HEK293 (cell line): ENCODE measurements at regions not wholly inside any gene's neighbourhood (a gene's known extent, or its start where the extent isn't known, plus 50 kb on each side); places are given as distances from the start of the nearest gene placed in this dataset.

Experiments used
- CTCF ChIA-PET: fragments of 350-600 bp; formaldehyde crosslinking; extraction: SDS; loops from one replicate; lab custom pipeline; 2021; ENCODE audit warnings: antibody characterized with exemption; lab: Yijun Ruan, JAX
- POLR2A ChIA-PET: fragments of 300-600 bp; formaldehyde crosslinking; extraction: SDS; loops from one replicate; lab custom pipeline; 2020; ENCODE audit warnings: antibody characterized with exemption, inconsistent platforms; lab: Yijun Ruan, JAX
- H3K27ac ChIP-seq: fragments of 200-500 bp; sonication (Bioruptor generic); 2 replicates; pipeline ENCODE4 v1.5.1; 2014; ENCODE audit warnings: low read depth, low read length, control low read depth, inconsistent platforms; ENCODE audit errors: extremely low read depth
- H3K36me3 ChIP-seq, 2 experiments: fragments of 200-500 bp in 1 of 2; sonication (Bioruptor generic) in 1 of 2; 1 replicate in 1 of 2; 2 replicates in 1 of 2; pipeline ENCODE4 v1.5.1; 2014 to 2017; ENCODE audit warnings: inconsistent platforms in 2 of 2, low read length in 2 of 2; ENCODE audit not compliant: control insufficient read depth in 2 of 2, insufficient read depth in 1 of 2
- H3K4me1 ChIP-seq: fragments of 200-500 bp; sonication (Bioruptor generic); 2 replicates; pipeline ENCODE4 v1.5.1; 2014; ENCODE audit warnings: mild to moderate bottlenecking, low read length, inconsistent platforms; ENCODE audit not compliant: control insufficient read depth, insufficient read depth
- H3K4me3 ChIP-seq: 2 replicates; pipeline ENCODE4 v1.5.1; 2011; ENCODE audit warnings: low read depth, mild to moderate bottlenecking, control low read depth, low read length, moderate library complexity
- H3K9me3 ChIP-seq: fragments of 200-500 bp; sonication (Bioruptor generic); 2 replicates; pipeline ENCODE4 v1.5.1; 2014; ENCODE audit warnings: low read depth, low read length, inconsistent platforms; ENCODE audit not compliant: control insufficient read depth, insufficient read depth
- BCL11A ChIP-seq: fragments of 450-650 bp; formaldehyde crosslinking; IDR thresholded peaks from 2 replicates; pipeline ENCODE4 v1.5.1; 2016; ENCODE audit warnings: low read depth, missing biosample characterization, missing genetic modification characterization
- BCL11B ChIP-seq: fragments of 450-650 bp; formaldehyde crosslinking; IDR thresholded peaks from 2 replicates; pipeline ENCODE4 v1.5.1; 2016; ENCODE audit warnings: low read depth, missing biosample characterization, missing genetic modification characterization
- EGR2 ChIP-seq: fragments of 450-650 bp; formaldehyde crosslinking; IDR thresholded peaks from 2 replicates; pipeline ENCODE4 v1.5.1; 2016; ENCODE audit warnings: low read depth, missing biosample characterization, missing genetic modification characterization
- GFI1B ChIP-seq: fragments of 450-650 bp; formaldehyde crosslinking; IDR thresholded peaks from 2 replicates; pipeline ENCODE4 v1.5.1; 2016; ENCODE audit warnings: missing biosample characterization, missing genetic modification characterization
- GLI2 ChIP-seq: fragments of 450-650 bp; formaldehyde crosslinking; IDR thresholded peaks from 2 replicates; pipeline ENCODE4; 2017; ENCODE audit warnings: missing biosample characterization, missing genetic modification characterization, low read depth, borderline replicate concordance
- REPIN1 ChIP-seq: fragments of 450-650 bp; formaldehyde crosslinking; IDR thresholded peaks from 2 replicates; pipeline ENCODE4 v1.5.1; 2017; ENCODE audit warnings: missing biosample characterization, missing genetic modification characterization, low read depth
- SP3 ChIP-seq: fragments of 450-650 bp; formaldehyde crosslinking; IDR thresholded peaks from 2 replicates; pipeline ENCODE4 v1.5.1; 2016; ENCODE audit warnings: missing biosample characterization, missing genetic modification characterization
- TRIM28 ChIP-seq: IDR thresholded peaks from 2 replicates; pipeline ENCODE4 v1.6.1; 2011; ENCODE audit warnings: low read length, control low read depth, borderline replicate concordance
- ZBTB17 ChIP-seq: fragments of 450-650 bp; formaldehyde crosslinking; IDR thresholded peaks from 2 replicates; pipeline ENCODE4 v1.5.1; 2016; ENCODE audit warnings: missing biosample characterization, missing genetic modification characterization
- ZNF133 ChIP-seq: fragments of 450-650 bp; formaldehyde crosslinking; IDR thresholded peaks from 2 replicates; pipeline ENCODE4 v1.5.1; 2016; ENCODE audit warnings: missing biosample characterization, missing genetic modification characterization
- ZNF157 ChIP-seq: fragments of 450-650 bp; formaldehyde crosslinking; IDR thresholded peaks from 2 replicates; pipeline ENCODE4 v1.5.1; 2016; ENCODE audit warnings: missing biosample characterization, missing genetic modification characterization
- ZNF202 ChIP-seq: fragments of 450-650 bp; formaldehyde crosslinking; IDR thresholded peaks from 2 replicates; pipeline ENCODE4 v1.5.1; 2016; ENCODE audit warnings: missing biosample characterization, missing genetic modification characterization, borderline replicate concordance
- ZNF24 ChIP-seq: fragments of 450-650 bp; formaldehyde crosslinking; IDR thresholded peaks from 2 replicates; pipeline ENCODE4 v1.5.1; 2016; ENCODE audit warnings: missing biosample characterization, missing genetic modification characterization
- ZNF341 ChIP-seq: fragments of 450-650 bp; formaldehyde crosslinking; IDR thresholded peaks from 2 replicates; pipeline ENCODE4; 2016; ENCODE audit warnings: low read depth, missing biosample characterization, missing genetic modification characterization
- ZNF37A ChIP-seq: fragments of 450-650 bp; IDR thresholded peaks from 2 replicates; pipeline ENCODE4 v1.5.1; 2018; ENCODE audit warnings: missing biosample characterization, missing genetic modification characterization
- ZNF510 ChIP-seq: fragments of 450-650 bp; formaldehyde crosslinking; IDR thresholded peaks from 2 replicates; pipeline ENCODE4 v1.5.1; 2018; ENCODE audit warnings: mild to moderate bottlenecking, missing genetic modification characterization, missing biosample characterization; ENCODE audit not compliant: insufficient replicate concordance
- ZNF544 ChIP-seq: fragments of 450-650 bp; formaldehyde crosslinking; IDR thresholded peaks from 2 replicates; pipeline ENCODE4 v1.5.0; 2017; ENCODE audit warnings: missing biosample characterization, missing genetic modification characterization
- ZNF558 ChIP-seq: fragments of 450-650 bp; formaldehyde crosslinking; IDR thresholded peaks from 2 replicates; pipeline ENCODE4 v1.5.1; 2016; ENCODE audit warnings: missing biosample characterization, missing genetic modification characterization
- ZNF777 ChIP-seq: fragments of 450-650 bp; formaldehyde crosslinking; IDR thresholded peaks from 2 replicates; pipeline ENCODE4 v1.5.1; 2017; ENCODE audit warnings: missing biosample characterization, missing genetic modification characterization, borderline replicate concordance
- ZNF843 ChIP-seq: fragments of 450-650 bp; formaldehyde crosslinking; IDR thresholded peaks from 2 replicates; pipeline ENCODE4 v1.5.1; 2016; ENCODE audit warnings: missing biosample characterization, missing genetic modification characterization
- ZSCAN16 ChIP-seq: fragments of 450-650 bp; formaldehyde crosslinking; IDR thresholded peaks from 2 replicates; pipeline ENCODE4 v1.5.1; 2016; ENCODE audit warnings: missing biosample characterization, missing genetic modification characterization
- ZSCAN23 ChIP-seq: fragments of 450-650 bp; formaldehyde crosslinking; IDR thresholded peaks from 2 replicates; pipeline ENCODE4 v1.5.1; 2016; ENCODE audit warnings: missing biosample characterization, missing genetic modification characterization
- TF ChIP-seq, protein P1 (sequence below): fragments of 450-650 bp; formaldehyde crosslinking; IDR thresholded peaks from 2 replicates; pipeline ENCODE4 v1.5.1; 2017; ENCODE audit warnings: missing biosample characterization, missing genetic modification characterization
- TF ChIP-seq, protein P2 (sequence below): fragments of 450-650 bp; formaldehyde crosslinking; IDR thresholded peaks from 2 replicates; pipeline ENCODE4 v1.5.1; 2016; ENCODE audit warnings: missing biosample characterization, missing genetic modification characterization
- TF ChIP-seq, protein P3 (sequence below): fragments of 450-650 bp; formaldehyde crosslinking; IDR thresholded peaks from 2 replicates; pipeline ENCODE4 v1.5.1; 2016; ENCODE audit warnings: missing biosample characterization, missing genetic modification characterization, borderline replicate concordance
- TF ChIP-seq, protein P4 (sequence below): fragments of 450-650 bp; formaldehyde crosslinking; IDR thresholded peaks from 2 replicates; pipeline ENCODE4 v1.5.1; 2016; ENCODE audit warnings: missing biosample characterization, missing genetic modification characterization
- TF ChIP-seq, protein P5 (sequence below): fragments of 450-650 bp; formaldehyde crosslinking; IDR thresholded peaks from 2 replicates; pipeline ENCODE4 v1.5.1; 2016; ENCODE audit warnings: missing biosample characterization, missing genetic modification characterization

DNA sequence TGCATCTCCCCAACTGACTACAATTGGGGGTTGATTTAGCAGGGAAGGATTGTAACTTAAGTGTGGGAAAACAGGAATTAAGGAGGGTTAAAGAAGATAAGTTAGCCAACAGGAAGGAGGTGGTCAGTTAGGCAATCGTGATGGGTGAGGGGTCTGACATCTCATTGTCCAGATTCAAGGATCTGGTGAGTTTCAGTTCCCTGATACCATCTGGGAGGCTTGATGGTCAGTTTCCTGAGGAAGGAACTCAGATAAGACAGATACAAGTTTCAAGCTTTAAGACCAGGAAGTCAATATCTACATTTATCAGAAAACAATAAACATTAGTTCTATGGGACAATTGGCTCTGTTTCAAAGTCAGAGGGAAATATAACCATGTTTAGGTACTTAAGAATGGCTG is 601.8 kb downstream of the SLITRK6 start:
- H3K9me3 ChIP-seq, result no peaks in the 10 kb centered on the region
- no peak overlapping the region for H3K4me3 ChIP-seq
- no peaks in the 10 kb centered on the region for H3K36me3 ChIP-seq
- no peaks in the 10 kb centered on the region for H3K4me1 ChIP-seq
- POLR2A ChIA-PET, result no interaction called here
- H3K27ac ChIP-seq, result no peak overlapping the region
- TF ChIP-seq SP3 (tag by site-specific recombination) (no peak), BCL11B (no peak), GFI1B (tag by site-specific recombination) (no peak), ZBTB17 (no peak), EGR2 (no peak), ZNF133 (tag by site-specific recombination) (no peak), ZNF510 (tag by site-specific recombination) (no peak), ZNF843 (tag by site-specific recombination) (no peak), ZNF37A (tag by site-specific recombination) (no peak), GLI2 (tag by site-specific recombination) (no peak), ZNF777 (tag by site-specific recombination) (no peak), ZNF341 (tag by site-specific recombination) (no peak), ZSCAN23 (tag by site-specific recombination) (no peak)
- TF ChIP-seq, protein P1, sequence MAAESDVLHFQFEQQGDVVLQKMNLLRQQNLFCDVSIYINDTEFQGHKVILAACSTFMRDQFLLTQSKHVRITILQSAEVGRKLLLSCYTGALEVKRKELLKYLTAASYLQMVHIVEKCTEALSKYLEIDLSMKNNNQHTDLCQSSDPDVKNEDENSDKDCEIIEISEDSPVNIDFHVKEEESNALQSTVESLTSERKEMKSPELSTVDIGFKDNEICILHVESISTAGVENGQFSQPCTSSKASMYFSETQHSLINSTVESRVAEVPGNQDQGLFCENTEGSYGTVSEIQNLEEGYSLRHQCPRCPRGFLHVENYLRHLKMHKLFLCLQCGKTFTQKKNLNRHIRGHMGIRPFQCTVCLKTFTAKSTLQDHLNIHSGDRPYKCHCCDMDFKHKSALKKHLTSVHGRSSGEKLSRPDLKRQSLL (tag by site-specific recombination), result no peak
- TF ChIP-seq, all 188 proteins: peak for 0
- CTCF ChIA-PET, result no interaction called here

DNA sequence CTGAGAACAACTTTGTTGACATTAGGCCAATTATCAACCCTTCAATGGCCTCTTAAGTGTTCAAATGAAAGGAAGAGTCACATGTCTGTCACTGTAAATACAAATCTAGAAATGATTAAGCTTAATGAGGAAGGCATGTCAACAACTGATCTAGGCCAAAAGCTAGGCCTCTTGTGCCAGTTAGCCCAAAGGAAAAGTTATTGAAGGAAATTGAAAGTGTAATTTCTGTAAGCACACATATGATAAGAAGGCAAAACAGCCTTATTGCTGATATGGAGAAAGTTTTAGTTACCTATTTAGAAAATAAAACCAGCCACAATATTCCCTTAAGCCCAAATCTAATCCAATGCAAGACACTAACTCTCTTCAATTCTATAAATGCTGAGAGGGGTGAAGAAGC is 604.7 kb downstream of the SLITRK6 start:
- H3K9me3 ChIP-seq, result no peaks in the 10 kb centered on the region
- no peaks in the 10 kb centered on the region for H3K36me3 ChIP-seq
- no peaks in the 10 kb centered on the region for H3K4me1 ChIP-seq
- no peak overlapping the region for H3K4me3 ChIP-seq
- no peak overlapping the region for H3K27ac ChIP-seq
- POLR2A ChIA-PET, result no interaction called here
- CTCF ChIA-PET, result no interaction called here
- TF ChIP-seq ZNF544 (no peak), ZSCAN16 (tag by site-specific recombination) (no peak), BCL11A (tag by site-specific recombination) (no peak), TRIM28 (no peak), ZNF24 (no peak), ZNF202 (tag by site-specific recombination) (no peak), ZNF558 (no peak), REPIN1 (no peak), ZNF157 (no peak)
- TF ChIP-seq, protein P2, sequence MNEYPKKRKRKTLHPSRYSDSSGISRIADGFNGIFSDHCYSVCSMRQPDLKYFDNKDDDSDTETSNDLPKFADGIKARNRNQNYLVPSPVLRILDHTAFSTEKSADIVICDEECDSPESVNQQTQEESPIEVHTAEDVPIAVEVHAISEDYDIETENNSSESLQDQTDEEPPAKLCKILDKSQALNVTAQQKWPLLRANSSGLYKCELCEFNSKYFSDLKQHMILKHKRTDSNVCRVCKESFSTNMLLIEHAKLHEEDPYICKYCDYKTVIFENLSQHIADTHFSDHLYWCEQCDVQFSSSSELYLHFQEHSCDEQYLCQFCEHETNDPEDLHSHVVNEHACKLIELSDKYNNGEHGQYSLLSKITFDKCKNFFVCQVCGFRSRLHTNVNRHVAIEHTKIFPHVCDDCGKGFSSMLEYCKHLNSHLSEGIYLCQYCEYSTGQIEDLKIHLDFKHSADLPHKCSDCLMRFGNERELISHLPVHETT (tag by site-specific recombination), result no peak
- TF ChIP-seq, protein P3, sequence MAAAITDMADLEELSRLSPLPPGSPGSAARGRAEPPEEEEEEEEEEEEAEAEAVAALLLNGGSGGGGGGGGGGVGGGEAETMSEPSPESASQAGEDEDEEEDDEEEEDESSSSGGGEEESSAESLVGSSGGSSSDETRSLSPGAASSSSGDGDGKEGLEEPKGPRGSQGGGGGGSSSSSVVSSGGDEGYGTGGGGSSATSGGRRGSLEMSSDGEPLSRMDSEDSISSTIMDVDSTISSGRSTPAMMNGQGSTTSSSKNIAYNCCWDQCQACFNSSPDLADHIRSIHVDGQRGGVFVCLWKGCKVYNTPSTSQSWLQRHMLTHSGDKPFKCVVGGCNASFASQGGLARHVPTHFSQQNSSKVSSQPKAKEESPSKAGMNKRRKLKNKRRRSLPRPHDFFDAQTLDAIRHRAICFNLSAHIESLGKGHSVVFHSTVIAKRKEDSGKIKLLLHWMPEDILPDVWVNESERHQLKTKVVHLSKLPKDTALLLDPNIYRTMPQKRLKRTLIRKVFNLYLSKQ (tag by site-specific recombination), result no peak
- TF ChIP-seq, protein P4, sequence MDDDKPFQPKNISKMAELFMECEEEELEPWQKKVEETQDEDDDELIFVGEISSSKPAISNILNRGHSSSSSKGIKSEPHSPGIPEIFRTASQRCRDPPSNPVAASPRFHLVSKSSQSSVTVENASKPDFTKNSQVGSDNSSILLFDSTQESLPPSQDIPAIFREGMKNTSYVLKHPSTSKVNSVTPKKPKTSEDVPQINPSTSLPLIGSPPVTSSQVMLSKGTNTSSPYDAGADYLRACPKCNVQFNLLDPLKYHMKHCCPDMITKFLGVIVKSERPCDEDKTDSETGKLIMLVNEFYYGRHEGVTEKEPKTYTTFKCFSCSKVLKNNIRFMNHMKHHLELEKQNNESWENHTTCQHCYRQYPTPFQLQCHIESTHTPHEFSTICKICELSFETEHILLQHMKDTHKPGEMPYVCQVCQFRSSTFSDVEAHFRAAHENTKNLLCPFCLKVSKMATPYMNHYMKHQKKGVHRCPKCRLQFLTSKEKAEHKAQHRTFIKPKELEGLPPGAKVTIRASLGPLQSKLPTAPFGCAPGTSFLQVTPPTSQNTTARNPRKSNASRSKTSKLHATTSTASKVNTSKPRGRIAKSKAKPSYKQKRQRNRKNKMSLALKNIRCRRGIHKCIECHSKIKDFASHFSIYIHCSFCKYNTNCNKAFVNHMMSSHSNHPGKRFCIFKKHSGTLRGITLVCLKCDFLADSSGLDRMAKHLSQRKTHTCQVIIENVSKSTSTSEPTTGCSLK (tag by site-specific recombination), result no peak
- TF ChIP-seq, protein P5, sequence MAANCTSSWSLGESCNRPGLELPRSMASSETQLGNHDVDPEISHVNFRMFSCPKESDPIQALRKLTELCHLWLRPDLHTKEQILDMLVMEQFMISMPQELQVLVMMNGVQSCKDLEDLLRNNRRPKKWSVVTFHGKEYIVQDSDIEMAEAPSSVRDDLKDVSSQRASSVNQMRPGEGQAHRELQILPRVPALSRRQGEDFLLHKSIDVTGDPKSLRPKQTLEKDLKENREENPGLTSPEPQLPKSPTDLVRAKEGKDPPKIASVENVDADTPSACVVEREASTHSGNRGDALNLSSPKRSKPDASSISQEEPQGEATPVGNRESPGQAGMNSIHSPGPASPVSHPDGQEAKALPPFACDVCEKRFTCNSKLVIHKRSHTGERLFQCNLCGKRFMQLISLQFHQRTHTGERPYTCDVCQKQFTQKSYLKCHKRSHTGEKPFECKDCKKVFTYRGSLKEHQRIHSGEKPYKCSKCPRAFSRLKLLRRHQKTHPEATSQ (tag by site-specific recombination), result no peak
